GM18498 (cell line): ENCODE measurements at regions not wholly inside any gene's neighbourhood (a gene's known extent, or its start where the extent isn't known, plus 50 kb on each side); places are given as distances from the start of the nearest gene placed in this dataset.

ENCODE experiments used
- ATAC-seq: cut with Tn5 transposase; IDR thresholded peaks from one replicate; pipeline ENCODE4 v1.9.1; 2021; ENCODE audit warnings: mild to moderate bottlenecking, moderate library complexity; ENCODE audit not compliant: unreplicated experiment

DNA sequence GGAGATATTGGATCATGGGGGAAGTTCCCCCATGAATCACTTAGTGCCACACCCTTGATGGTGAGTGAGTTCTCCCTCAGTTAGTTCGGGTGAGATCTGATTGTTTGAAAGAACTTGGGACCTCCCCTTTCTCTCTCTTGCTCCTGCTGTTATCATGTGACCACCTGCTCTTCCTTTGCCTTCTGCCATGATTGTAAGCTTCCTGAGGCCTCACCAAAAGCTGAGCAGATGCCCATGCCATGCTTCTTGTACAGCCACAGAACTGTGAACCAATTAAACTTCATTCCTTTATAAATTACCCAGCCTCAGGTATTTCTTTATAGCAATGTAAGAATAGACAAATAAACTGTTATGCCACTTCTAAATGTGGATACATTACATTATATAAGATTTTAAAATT lies 686.7 kb upstream of the MARCKS start:
- no peak for ATAC-seq

DNA sequence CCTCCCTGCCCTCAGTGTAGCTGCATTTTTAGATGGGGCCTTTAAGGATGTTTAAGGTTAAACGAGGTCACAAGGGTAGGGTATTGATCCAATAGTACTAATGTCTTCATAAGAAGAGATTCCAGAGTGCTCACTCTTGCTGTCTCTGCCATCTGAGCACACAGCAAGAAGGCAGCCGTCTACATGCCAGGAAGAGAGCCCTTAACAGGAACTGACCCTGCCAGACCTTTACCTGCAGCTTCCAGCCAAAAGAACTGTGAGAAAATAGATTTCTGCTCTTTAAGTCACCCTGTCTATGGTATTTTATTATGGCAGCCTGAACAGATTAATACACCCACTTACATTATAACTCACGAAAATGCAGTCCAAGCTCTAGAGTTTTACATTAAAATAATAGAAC lies 685.3 kb upstream of the MARCKS start:
- ATAC-seq = no peak

DNA sequence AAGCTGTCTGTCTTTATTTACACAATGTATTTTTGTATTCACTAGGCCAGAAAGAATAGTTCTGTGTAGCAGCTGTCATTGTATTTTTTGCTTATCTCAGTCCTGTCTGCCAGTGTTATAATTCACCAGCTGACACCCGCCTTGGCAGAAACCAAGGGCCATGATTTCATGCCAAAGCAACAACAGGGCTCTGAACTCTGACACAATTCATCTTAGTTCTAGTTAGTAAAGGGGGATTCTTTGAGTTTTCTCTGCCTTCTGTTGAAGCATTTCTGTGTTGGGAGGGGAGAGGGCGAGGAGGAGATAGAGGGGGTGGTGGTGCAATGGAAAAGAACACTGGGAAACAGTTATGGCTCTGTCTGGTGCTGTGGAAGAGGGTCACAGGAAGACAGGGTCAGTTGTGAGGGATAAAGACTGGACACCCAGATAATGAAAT lies 684.6 kb upstream of the MARCKS start:
- ATAC-seq = no peak

DNA sequence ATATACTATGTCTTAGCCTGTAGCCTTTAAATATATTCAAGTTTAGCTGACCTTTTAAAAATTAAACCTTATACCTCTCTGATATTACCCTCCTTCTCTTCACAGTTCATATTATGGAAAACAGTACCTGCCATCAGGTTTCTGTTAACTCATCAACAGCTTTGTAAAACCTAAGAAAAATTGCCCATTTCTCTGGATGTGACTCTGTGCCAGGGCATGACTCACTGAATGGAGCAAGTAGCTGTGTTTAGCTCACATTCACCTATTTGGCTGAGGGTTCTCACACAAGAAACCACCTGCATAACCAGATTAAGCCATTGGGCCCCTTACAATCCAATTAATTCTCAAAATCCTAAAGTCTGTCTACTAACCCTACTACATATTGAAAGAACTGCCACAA lies 678.8 kb upstream of the MARCKS start:
- no peak for ATAC-seq

DNA sequence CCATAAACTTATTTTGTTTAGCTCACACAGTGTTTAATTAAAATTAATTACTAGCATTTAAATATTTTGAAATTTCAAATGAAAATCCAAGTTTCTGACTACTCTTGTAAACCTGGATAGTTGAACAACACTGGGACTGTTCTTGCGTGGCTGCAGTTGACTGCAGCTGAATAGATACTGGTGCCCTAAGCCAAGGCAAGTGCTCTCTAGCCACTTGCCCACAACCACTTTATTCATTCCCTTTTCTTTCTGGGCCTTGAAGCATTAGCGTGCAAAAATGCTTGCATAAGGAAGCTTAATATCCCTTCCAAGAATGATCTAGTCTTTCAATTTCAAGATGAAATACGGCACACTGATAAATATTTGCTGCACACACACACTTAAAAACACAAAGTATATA lies 676.0 kb upstream of the MARCKS start:
- ATAC-seq = no peak

DNA sequence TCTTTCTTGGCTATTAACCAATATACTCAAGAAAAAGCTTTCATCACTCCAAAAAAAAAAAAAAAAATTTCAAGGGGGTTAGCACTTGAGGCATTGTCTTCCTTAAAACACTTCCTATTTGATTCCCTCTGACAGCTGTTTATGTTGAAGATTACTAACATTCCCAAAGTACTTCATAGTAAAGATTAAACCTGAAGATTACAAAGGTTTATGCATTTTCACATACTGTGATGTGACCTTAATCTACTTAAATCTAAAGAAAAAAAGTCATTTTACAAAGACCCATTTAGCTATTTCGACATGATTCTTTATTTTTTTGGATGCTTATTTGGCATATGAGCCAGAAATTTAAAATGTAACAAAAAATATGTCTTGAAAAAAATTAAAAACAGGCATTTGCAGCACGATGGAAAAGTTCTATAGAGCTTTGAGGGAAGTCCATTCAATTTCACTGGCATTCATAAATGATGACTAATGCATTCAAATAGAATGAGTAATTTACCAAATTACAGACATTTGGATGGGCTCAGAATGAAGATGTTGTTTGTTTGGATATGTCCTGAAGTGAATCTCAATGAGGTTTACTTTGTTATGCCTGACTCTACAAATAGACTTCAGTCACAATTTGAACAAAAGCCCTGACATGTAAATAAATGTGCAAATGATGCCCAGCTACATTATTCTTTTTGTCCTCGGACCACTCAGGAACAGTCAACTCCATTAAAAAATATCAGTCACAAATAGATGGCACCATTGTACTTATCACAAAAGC lies 674.6 kb upstream of the MARCKS start:
- ATAC-seq = no peak

DNA sequence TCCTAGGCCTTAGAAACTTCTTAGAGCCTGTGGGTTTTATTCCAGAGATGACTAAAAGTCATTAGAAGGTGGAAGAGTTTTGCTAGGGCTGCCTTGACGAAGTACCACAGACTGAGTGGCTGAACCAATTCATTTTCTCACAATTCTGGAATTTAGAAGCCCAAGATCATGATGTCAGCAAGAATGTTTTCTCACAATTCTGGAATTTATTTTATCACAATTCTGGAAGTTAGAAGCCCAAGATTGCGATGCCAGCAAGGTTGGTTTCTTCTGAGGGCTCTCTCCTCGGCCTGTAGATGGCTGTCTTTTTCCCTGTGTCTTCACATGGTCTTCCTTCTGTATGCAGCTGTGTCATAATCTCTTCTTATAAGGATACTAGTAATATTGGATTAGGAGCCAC lies 672.9 kb upstream of the MARCKS start:
- no peak for ATAC-seq

DNA sequence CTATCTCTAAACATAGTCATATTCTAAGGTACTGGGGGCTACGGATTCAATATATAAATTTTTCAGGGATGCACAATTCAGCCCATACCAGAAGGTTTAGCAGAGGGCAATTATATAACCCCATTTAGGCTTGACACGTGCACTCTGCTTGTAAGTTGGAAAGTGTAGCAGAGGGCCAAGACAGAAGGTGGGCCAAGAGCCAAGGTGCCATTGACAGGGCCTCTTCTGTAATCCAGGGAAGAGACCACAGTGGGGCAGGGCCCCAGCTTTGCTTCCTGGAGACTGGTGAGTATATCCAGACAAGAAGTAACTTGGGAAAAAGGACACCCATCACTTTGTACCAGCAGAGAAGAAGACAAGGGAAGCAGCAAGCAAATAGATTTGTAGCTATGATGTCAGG lies 672.4 kb upstream of the MARCKS start:
- ATAC-seq = no peak

DNA sequence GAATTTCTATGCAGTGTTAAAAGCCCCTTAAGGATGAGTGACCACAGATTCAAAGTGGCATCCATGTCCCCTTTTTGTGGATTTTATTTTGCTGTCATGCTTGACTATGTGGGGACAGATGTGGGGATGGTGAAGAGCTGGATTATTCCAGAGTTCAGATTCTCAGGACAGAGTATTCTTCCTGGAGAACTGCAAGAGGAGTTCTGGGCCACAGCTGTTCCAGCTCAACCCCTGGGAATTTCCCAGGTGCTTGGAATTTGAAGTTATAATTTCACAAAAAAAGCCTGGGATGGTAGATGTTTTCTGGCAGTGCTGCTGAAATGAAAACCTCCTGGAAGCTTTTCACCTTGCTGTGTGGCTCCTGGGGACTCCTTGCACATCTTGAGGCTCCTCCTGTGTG lies 671.8 kb upstream of the MARCKS start:
- no peak for ATAC-seq

DNA sequence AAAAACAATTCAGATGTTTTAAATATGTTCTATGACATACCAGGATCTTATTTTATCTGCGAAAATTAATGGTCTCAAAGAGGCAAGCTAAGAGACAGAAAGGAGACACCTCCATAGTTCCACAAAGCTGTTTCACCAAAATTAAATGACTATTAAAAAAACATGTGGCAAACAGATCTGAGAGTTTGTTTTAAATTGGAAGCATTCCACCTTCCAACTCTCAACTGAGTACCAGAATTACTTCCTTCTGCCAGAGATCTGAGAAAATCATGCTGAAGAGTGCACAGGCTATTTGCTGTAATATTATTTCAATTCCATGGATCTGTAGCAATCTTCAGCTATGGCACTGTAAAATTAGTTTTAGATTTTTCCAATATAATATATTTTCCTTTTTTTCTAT lies 669.5 kb upstream of the MARCKS start:
- ATAC-seq = no peak

DNA sequence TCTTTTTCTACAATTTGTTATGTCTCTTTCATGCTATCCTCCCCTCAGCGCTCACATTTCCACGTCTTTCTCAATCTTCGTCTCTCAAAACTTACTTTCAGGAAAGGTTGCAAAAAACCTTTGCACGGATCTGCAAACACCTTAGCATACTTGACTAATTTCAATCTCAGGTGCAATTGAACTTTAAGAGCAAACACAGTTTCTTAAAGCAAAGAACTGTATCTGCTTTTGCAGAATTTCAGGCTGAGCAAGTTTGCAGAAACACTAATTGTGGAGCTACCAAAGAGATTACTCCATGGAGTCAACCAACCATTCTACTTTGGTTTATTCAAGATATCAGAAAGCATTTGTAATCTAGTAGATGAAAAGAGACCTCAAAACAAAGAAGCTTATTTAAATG lies 668.2 kb upstream of the MARCKS start:
- no peak for ATAC-seq

DNA sequence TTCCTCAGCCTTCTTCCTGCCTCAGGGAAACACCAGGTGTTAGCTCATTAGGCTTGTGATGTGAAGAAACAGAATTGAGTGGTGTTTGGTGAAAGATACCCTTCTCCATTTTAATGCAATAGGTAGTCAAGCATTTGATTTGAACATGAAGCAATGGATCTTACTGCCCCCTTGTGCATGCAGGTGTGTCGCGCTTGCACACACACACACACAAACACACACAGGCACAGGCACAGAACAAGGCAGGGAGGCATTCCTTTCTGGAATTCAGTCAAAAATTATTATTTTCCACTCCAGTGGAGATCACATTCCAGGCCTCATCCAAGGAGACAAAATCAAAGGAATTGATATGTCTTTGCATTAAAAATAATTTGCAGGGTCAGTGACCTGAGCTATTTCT lies 667.0 kb upstream of the MARCKS start:
- ATAC-seq = no peak

DNA sequence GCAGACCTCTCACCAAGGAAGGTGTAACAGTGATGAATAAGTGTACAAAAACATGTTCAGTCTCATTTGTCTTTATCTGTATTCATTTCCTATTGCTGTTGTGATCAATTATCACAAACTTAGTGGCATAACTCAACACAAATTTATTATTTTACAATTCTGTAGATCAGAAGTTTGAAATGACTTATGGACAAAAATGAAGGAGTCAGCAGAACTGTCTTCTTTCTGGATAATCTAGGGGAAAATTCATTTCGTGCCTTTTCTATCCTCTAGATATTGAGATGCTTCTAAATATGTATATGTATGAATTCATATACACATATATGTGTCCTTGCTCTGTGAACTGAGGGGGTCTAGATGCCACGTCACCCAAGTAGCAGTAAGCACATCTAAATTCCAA lies 663.1 kb upstream of the MARCKS start:
- ATAC-seq = no peak

DNA sequence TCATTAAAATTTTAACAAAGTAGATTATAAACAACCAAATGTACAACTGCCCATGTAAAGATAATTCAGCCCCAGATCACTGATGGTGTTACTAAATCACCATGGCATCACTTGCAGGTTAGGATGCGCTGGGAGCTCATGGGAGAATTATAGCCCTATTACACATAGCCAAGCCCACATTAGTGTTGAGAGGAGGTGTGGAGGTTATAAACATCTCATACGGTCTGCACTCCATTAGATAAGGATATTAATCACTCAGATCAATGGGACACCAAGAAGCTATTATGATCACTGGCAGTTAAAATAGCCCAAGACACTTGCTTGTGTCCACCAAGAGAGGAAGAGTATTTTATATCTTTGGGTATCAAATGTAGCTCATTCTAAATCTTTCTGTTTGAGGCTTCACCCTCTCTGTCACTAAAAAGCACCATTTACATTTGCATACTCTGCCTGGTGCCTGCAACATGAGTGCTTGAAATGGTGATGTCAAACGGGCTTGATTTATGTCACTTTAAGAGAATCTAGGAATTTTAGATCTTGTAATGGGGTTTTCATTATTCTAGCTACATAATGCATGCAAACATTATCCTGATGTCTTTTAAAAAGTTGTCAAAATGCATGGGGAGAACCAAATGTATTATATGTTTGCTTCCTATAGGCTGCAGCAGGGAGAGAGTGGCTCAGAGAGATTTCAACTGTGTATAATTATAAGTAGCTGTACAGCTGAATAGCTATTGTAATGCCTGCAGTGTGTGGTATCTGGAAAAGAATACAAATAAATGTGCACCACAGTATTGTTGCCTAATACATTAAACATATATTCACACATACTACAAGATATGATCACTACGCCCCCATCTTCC lies 654.1 kb upstream of the MARCKS start:
- ATAC-seq = no peak

DNA sequence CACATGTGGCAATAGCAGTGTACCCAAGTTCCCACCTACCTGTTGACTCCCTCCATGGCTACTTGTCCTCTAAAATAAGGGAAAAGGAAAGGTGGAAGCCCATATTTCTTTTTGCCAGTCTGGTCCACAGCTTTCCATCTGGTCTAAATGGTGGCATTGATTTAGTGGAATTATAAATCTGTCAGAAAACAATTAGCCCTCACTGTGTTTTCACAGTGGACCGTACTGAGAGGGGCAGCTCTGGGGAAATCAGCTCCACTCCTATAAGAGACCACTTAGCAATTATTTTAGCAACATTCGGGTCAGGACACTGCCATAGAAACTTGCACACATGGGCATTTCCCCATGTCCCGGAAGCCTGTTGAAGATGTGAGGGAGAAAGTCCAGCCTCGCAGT lies 653.4 kb upstream of the MARCKS start:
- no peak for ATAC-seq

DNA sequence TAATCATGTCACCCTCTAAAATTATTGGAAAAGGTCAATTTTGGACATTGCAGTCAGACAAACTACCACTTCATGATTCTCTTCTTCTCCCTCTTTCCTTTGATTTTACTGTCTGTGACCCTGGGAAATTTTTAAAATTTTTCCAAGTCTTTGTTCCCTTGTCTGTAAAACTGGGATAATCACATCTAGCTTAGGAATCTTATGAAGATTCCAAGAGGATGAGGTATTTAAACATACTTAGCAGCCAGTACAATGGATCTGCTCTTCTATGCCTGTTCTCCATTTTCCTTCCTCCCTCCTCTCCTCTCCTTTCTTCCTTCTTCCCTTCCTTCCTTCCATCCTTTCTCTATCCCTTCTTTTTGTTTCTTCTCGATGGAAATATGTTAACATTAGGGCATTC lies 651.6 kb upstream of the MARCKS start:
- no peak for ATAC-seq

DNA sequence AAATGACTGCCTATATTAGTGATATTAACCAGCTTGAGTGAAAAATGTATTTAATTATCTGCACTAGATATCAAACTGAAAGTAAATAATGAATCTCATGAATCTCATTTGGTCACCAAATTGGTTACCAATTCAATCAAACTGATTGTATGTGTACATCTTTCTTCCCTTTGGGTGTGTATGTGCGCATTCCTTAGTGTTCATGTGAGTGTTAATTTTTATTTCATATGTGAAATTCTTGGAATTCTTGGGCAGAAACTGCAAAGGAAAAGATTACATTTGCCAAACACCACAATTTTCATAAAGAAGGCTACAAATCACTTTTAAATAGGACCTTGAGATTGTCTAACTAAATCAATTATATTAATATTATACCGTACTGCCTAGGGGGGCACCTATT lies 648.4 kb upstream of the MARCKS start:
- ATAC-seq = no peak

DNA sequence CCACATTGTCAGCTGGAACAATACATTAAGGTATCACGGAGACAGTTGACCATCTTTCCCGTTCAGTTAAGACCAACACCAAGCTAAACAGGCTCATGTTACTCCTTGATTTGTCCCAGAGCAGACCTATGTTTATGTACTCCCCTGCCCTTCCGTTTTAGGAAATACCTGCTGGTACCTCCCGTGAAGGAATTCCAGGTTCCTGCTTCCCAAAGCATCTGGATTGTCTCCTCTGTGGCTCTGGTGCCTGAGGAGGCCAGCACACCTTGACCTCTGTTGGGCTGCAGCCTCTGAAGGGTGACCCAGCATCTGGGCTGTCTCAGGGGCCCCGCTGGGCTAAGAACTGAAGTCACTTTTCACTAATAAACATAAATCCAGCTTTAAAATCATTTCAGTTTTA lies 647.8 kb upstream of the MARCKS start:
- ATAC-seq = no peak

DNA sequence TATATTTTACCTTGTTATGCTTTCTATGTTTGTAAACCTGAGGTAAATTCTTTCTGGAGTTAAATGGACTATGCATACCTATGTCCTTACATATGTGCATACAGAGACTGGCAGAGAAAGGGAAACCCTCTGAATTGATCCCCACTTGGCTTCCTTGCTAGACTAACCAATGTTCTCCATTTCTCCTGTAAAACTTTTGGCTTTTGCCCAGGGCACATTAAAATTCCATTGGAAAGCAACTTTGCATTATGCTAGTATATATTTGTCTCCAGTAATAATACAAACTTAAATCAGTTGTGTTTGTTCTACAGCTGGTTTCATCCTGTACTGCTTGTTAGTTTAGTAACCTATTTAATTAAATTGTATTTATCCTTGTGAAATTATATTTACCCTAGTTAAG lies 646.0 kb upstream of the MARCKS start:
- ATAC-seq = no peak

DNA sequence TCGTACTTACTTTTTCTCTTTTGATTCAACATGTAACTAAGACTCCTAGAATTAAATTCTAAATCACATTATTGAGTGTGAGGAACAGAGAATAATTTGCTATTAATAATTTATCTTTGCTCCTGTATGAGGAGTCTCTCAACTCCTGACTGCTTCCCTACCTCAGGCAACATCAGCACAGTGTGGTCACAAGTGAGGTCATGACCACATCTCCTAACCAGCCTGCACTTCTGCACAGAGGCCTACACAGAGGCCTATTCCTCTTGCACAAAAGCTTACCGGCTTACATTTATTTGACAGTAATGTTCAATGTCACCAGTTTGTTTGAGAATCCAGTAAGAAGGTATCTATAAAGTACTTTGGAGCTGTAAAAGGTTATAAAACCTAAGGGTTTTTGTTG lies 637.4 kb upstream of the MARCKS start:
- ATAC-seq = no peak

DNA sequence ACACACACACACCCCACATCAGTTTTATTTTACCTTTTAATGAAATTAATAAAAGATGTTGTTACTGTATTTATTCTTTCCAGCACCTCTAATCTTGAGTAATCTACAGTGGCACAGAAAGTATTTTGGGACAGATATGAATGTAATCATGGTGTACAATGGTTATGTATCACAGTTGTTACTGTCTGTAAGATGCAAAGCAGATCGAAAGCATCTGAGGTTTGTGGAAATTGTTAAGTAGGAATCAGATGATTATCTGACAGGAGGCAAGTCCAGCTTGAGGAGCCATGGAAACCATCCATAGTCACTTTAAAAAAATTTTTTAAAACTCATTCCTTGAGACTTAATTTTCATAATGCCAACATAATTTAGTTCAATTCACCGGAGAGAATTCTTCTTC lies 636.3 kb upstream of the MARCKS start:
- no peak for ATAC-seq

DNA sequence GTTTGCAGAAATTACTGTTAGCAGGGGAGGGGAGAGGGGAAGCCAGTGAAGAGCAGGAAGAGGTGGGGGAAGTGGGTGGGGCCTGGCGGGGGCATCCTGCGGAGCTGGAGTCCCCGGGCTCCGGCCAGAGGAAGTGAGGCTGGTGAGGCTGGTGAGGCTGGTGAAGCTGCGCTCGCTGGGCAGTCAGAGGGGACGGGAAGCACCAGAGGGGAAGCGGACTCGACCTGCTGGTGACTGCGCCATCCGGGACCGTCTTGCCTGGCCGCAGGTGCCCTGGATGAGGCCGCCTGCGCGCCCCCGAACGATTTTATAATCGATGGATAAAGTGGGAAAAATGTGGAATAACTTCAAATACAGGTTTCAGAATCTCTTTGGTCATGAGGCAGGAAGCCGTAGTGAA lies 635.3 kb upstream of the MARCKS start:
- no peak for ATAC-seq
